T-helper 2 cell (primary cell): ENCODE measurements at regions not wholly inside any gene's neighbourhood (a gene's known extent, or its start where the extent isn't known, plus 50 kb on each side); places are given as distances from the start of the nearest gene placed in this dataset.
A peak's percentile ranks its signal among the peaks of the same experiment; 100 is the strongest.

Experiments used
- DNase-seq, 5 experiments: peaks; one replicate each; pipeline versions ENCODE4 v3.0.0 to v3.0.0-alpha.2; 2012 to 2022

DNA sequence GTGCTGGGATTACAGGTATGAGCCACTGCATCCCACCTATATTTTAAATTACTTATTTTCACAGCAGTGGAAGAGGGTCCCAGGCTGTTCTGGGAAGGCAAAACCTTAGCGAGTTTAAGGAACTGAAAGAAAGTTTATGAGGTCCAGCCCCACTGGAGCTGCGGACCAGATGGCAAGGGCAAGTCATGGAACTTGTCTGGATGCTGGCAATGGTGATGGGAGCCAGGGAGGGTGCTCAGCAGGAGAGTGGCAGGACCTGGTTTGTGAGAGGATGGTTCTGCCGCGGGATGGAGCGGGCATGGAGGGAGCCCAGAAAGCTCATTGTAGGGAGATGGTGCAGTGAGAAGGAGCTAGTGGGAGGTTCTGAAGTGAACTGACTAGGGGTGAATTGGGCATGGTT is 50.6 kb upstream of the SLC45A1 start:
- no peak for DNase-seq

- DNase-seq: no peak
Measured at GRCh38 chr1:8266436-8267165, 51.3 kb upstream of the SLC45A1 start.

GRCh38 chr1:8263791-8264190 is 54.1 kb upstream of the SLC45A1 start:
- no peak for DNase-seq

DNA sequence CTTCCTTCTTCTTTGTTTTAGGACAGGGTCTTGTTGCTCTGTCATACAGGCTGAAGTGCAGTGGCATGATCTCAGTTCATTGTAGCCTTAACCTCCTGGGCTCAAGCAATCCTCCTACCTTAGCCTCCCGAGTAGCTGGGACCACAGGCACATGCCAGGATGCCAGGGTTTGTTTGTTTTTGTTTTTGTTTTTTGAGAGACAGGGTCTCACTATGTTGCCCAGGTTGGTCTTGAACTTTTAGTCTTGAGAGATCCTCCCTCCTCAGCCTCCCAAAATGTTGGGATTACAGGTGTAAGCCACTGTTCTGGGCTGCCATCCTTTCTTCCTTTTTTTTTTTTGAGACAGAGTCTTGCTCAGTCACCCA is 56.5 kb upstream of the SLC45A1 start:
- no peak for DNase-seq

DNA sequence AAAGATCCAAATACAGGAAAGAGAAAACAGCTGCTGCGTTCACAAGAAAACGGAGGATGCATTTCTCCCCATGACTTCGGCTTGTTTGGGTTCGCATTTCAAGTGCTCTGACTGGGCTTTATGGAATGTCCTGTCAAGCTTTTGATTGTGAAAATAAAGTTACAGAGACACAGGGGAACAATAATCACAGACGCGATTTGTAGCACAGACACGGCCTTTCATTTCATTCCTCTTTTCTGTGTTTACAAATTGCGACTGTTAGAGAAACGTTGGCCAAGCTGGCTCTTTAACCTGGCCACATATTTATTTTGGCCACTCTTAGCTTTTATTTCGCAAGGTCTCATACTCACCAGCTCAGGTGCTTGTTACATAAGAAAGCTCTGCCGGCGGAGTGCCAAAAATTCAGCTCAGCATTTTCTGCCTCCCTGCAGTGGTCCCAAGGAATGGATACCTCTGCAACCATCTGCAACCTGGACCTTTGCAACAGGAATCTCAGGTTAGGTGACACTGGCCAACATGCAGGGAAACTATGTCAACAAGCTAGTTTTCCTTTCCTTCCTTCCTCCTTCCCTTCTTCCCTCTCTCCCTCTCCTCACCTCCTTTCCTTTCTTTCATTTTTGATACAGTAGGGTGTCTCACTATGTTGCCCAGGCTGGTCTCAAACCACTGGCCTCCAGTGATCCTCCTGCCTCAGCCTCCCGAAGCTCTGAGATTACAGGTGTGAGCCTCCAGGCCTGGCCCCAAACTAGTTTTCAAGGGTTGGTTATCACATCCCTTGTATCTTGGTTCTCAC is 58.2 kb upstream of the SLC45A1 start:
- no peak for DNase-seq

DNA sequence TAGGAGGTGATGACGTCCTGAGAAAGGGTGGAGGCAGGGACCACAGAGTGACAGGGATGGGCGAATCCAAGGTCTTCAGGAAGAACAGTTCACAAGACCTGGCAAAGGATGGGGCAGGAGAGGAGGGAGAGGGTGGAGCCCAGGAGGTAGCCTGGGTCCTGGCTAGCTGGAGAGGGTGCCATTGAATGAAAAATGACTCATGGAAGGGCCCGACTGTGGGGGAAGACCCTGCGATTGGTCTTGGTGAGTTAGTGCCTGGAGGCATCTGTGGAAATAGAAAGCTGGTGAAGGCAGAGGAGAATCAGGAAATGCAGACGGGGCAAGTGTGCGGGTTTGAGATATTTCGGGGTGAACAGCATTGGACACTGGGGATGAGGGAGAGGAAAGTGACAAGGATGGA is 60.3 kb upstream of the SLC45A1 start:
- DNase-seq: no peak

- no peak for DNase-seq
Measured at GRCh38 chr1:8256321-8256720, 61.6 kb upstream of the SLC45A1 start.

- no peak for DNase-seq
Measured at GRCh38 chr1:8255712-8256111, 62.2 kb upstream of the SLC45A1 start.

DNA sequence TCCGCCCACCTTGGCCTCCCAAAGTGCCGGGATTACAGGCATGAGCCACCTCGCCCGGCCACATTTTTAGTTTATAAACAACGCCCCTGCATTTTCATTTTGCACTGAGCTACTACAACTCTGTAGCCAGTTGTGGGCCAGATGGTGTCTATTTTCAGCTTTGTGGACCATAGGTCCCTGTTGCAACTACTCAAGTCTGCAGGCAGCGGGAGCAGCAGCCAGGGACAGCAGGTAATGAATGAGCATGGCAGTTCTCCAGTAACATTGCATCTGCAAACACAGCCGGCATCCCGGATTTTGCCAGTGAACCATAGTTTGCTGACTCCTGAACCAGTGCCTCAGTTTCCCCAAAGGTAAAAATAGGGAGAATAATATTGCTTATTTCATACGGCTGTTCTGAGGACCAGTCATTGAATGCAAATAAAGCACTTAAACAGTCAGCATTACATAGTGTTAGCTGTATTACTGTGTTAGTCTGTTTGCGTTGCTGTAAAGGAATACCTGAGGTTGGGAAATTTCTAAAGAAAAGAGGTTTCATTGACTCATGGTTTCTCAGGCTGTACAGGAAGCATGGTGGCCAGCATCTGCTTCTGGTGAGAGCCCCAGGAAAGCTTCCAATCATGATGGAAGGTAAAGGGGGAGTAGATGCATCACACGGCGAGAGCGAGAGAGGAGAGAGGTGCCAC is 65.5 kb upstream of the SLC45A1 start:
- no peak for DNase-seq

DNA sequence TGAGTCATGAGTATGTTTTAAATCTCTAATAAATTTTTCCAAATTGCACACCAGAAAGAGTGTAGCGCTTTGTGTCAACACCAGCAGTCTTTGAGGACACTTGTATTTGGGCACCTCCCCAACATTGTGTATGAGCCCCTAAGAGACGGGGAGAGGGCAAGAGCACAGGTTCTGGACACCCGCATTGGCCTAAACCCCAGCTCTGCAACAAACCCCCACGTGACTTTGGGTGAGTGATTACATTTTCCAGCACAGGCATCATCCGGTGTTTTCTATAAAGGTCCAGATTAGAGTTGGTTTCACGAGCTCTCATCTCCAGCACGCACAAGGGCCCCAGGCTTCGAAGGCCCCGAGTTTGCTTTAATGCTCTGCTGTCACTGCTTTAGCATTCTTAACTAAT is 66.3 kb upstream of the SLC45A1 start:
- no peak for DNase-seq

DNA sequence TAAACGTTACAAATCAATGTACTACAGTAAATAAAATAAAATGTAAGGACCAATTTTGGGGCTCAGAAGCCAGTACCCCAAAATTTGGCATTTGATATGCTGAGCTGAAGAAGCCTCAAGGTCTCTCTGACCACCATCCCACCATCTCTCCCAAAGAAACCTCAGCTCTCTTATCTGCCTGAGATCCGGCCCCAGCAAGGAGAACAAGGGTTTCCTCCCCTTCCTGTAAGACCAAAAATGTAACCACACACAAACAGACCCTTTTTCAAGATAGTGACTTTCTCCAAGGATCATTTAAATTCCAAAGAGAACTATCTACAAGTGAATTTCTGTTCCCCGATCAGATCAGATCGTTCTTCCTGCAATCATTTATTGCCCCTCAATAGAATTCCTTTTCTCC is 68.1 kb upstream of the SLC45A1 start:
- no peak for DNase-seq

DNA sequence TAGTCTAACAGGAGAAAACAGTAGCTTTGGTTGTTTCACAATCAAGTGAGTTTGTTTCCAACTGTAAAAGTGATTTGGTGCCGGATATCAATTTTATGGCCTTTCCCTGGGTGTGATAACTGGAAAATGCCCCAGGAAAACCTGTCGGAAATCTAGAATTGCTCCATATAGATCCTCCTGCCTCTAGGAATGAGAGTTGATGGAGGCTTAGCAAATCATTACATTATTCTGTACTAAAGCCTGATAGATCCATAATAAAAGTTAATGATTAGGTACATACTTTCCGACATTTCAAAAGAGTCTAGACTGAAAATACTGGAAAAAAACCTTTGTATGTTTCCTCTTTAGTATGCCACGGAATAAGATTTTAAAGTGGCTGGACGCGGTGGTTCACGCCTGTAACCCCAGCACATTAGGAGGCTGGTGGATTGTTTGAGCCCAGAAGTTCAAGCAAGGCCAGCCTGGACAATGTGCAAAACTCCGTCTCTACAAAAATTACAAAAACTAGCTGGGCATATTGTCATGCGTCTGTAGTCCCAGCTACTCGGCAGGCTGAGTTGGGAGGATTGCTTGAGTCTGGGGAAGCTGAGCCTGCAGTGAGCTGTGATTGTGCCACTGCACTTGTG is 70.0 kb upstream of the SLC45A1 start:
- DNase-seq: no peak

DNA sequence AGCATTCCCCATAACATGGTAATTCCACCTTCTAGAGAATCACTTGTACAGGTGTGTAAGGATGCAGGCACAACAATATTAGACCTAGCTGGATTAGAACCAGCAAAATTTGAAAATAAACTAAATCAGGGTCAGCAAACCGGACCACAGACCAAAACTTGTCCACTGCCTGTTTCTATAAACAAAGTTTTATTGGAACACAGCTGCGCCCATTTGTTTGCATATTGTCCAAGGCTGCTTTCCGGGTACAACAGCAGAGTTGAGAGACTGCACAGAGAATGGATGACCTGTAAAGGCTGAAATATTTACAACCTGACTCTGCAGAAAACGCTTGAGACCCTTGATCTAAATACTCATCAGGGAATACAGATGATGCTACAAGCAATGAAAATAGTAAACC is 73.6 kb upstream of the SLC45A1 start:
- no peak for DNase-seq

- DNase-seq: no peak
Measured at GRCh38 chr1:8242498-8242897, 75.4 kb upstream of the SLC45A1 start.

- no peak for DNase-seq
Measured at GRCh38 chr1:8241417-8242014, 76.4 kb upstream of the SLC45A1 start.

- no peak for DNase-seq
Measured at GRCh38 chr1:8239306-8240023, 78.4 kb upstream of the SLC45A1 start.

DNA sequence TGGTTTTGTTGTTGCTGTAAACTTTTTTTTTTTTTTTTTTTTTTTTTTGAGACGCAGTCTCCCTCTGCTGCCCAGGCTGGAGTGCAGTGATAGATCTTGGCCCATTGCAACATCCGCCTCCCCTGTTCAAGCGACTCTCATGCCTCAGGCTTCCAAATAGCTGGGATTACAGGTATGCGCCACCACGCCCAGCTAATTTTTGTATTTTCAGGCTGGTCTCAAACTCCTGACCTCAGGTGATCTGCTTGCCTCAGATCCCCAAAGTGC is 78.9 kb upstream of the SLC45A1 start:
- peak in 1 of 5 experiments; percentile 34 for DNase-seq

DNA sequence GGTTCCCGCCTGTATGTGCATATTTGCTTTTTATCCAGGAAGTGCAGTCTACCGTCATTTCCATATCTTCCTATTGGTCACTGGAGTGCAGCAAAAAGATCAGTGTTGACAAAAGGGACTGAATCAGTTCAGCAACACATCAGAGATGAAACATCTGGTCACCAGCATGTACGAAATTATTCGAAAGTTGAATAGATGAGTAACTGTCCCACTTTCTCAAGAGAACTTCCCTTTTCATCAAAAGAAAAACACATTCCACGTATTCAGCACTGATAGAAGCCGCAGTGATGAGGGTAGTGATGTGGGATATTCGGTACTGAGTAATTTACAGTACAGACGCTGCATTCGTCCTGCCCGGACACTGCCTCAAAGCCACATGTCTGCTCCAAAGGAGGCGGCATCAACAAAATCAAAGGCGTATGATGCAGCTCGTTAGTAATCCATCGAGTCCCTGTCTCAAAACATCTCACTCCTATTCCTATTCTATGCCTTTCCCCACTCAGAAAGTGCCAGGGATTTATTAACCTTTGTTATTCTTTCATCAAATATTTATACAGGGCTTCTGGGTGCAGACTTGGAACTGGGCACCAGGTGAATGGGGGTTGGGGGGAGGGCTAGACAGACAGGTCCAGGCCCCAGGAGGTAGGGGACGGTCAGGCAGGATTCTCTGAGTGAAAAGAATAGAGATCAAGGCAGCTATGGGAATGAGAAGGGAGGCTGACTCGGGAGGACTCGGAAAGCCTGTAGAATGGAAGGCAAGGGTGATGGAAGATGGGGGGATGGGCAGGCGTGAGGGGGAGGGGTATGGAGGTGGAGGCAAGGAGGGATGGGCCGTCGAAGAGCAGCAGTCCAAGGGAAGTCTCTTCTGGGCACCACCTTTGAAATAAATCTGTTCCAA is 79.5 kb upstream of the SLC45A1 start:
- no peak for DNase-seq

DNA sequence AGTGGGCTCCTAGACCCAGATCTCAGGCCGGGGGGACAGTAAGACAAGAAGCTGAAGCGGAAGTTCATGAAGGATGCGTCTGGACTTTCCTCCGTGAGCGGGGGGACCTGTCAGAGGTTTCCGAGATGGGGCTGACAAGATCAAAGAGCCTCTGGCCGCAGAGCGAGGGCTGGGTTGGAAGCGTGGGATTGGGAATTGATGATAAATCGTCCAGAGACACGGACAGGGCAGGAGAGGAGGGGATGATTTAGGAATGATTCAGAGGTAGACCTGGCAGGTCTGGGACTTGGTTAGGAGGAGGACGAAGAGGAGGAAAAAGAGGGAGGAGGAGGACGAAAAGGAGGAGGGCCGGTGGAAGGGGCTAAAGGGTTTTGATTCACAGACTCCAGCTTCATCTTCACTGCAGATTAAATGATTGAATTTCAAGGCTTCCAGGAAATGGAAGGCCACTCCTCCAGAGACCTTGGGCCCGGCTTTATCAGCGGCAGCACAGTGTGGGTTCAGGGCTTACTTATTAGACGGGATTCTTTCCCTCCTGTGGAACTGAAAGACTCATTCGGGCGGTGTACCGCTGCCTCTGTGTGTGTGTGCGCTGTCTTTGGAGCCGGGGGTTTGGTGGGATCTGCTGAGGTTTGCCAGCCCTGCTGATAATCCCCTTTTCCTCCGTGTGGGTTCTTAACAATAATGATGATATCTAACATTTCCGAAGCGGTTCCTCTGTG is 85.7 kb upstream of the SLC45A1 start:
- no peak for DNase-seq

GRCh38 chr1:8230292-8230621 is 87.7 kb upstream of the SLC45A1 start:
- DNase-seq: no peak

DNA sequence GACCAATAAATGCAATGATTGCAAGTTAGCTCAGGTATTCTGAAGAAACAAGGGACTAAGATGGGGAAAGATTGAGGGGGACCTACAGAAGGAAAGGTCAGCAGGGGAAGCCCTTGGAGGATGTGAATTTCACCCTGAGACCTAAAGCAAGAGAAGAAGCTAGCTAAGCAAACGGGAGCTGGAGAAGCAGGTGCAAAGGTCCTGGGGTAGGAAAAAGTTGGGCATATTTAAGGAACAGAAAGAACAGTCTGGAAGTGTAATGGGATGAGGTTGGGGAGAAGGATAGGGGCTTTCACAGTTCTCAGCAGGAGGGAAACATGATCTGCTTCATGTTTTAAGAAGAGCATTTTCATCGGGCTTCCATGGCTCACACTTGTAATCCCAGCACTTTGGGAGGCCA is 89.7 kb upstream of the SLC45A1 start:
- no peak for DNase-seq
